ENCODE measurements at regions not wholly inside any gene's neighbourhood (a gene's known extent, or its start where the extent isn't known, plus 50 kb on each side); places are given as distances from the start of the nearest gene placed in this dataset.

DNA sequence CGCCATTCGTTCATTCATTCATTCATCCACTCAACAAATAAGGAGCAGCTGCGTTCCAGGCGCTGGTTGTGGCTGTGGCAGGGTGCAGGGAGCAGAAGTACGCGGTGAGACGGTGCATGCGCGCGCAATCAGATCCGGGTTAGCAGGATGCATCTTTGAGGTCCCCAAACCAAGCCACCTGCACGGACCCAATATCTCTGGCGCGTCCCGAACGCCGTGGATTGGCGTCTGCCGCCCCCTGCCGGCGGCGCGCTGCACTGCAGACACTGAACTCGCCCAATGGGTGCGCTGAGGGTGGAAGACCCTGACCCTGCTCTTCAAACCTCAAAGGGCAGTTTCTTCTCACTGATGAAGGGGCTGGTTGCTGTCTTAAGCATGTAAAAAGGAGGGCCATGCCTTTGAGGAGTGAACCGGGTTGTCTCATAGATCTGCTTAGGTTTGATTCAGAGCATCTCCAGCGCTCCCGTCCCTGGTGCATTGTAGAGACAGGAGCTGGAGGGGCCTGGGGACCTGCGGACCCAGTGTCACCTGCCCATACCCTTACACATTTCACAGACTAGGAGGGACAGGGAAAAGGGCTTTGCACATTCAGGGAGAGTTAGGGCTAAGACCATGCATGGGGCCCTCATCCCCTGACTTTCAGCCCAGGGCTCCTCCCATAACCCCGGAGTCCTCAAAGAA lies 102.5 kb downstream of the RAMP3 start:
- TF ChIP-seq, protein P1, sequence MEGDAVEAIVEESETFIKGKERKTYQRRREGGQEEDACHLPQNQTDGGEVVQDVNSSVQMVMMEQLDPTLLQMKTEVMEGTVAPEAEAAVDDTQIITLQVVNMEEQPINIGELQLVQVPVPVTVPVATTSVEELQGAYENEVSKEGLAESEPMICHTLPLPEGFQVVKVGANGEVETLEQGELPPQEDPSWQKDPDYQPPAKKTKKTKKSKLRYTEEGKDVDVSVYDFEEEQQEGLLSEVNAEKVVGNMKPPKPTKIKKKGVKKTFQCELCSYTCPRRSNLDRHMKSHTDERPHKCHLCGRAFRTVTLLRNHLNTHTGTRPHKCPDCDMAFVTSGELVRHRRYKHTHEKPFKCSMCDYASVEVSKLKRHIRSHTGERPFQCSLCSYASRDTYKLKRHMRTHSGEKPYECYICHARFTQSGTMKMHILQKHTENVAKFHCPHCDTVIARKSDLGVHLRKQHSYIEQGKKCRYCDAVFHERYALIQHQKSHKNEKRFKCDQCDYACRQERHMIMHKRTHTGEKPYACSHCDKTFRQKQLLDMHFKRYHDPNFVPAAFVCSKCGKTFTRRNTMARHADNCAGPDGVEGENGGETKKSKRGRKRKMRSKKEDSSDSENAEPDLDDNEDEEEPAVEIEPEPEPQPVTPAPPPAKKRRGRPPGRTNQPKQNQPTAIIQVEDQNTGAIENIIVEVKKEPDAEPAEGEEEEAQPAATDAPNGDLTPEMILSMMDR (conservative IDR thresholded peaks at IDR 0.05; ENCODE audit: low read length): peak; percentile 85
- TF ChIP-seq EZH2phosphoT487 (IDR thresholded peaks at IDR 0.05; ENCODE audit: borderline replicate concordance): no peak
